Cardiac septum (tissue), 1 donor: ENCODE measurements at regions not wholly inside any gene's neighbourhood (a gene's known extent, or its start where the extent isn't known, plus 50 kb on each side); places are given as distances from the start of the nearest gene placed in this dataset.
"Not testable (repeated sequence)": the region's sequence is repeated elsewhere in the genome, so short reads cannot be mapped to it uniquely, and the experiment has no call there.

Experiments
- DNase-seq: peaks from one replicate; pipeline ENCODE4 v3.0.0-alpha.2; 2020; ENCODE audit warnings: low spot score
- intact Hi-C: fragments of 100-400 bp; cut with DNase I; formaldehyde crosslinking; loops from one replicate; pipeline ENCODE4 v1.14.0; 2022
- donor health status: DM: no; HTN: no; CAD: no.

GRCh38 chr17:74129800-74130199, 73.7 kb upstream of the RPL38 start:
- DNase-seq, intact Hi-C loops: not testable (repeated sequence)

DNA sequence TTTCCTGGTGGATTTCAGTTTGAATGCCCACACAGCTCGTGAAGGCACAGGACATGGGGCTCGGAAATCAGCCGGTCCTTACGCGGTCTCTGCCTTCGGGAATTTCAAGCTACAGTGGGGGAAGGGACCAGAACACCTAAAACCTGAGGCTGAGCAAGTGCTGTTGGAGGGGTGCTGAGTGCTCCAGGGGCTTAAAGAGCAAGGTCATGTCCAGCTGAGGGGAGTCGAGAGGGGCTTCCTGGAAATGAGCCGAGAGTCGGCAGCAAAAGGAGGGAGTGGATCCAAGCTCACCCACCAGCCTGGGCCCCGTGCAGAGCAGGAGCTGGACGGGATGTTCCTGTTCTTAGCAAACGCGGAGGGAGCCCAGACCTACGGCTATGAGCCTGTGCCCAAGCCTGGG, 73.2 kb upstream of the RPL38 start:
- no peak for DNase-seq
- intact Hi-C loops = no loop called here

DNA sequence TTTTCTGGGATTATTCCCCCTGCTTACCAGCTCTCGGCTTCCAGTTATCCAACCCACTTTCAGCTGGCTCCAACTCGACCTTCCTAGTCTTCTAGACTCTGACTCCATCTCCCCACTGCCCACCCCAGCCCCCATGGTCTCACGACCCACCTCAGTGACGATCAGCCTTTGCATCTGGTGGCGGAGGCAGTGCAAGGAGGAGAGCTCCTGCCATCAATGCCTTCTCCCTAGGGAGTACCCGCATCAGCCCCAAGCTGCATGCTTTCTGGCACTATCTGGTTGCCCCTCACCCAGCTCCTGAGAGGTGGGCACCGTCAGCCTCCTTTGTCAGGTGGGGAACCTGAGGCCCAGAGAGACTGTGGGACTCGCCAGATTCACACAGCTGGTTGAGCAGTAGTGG, 72.6 kb upstream of the RPL38 start:
- intact Hi-C loops = no loop called here
- no peak for DNase-seq

DNA sequence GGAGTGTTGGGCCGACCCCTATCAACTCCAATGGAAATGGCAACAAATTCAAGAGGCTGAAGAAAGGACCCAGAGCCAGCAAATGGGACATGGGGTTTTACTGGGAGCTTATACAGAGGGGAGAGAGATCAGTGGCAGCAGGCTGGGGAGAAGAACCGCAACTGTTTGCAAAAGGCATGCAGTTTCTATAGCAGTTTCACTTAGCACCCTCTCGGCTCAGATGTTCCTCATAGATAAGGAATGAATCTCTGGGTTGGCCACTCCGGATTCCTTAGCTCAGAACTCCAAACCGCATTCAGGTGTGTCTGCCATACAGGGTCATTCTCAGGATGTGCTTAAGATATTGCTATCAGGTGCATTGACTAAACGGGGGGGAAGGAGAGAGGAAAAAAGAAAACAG, 71.1 kb upstream of the RPL38 start:
- intact Hi-C loops = no loop called here

GRCh38 chr17:74133740-74134139, 69.7 kb upstream of the RPL38 start:
- intact Hi-C loops = no loop called here
- DNase-seq = no peak

More for the DNA sequence above, 71.1 kb upstream of the RPL38 start:
- no peak for DNase-seq

DNA sequence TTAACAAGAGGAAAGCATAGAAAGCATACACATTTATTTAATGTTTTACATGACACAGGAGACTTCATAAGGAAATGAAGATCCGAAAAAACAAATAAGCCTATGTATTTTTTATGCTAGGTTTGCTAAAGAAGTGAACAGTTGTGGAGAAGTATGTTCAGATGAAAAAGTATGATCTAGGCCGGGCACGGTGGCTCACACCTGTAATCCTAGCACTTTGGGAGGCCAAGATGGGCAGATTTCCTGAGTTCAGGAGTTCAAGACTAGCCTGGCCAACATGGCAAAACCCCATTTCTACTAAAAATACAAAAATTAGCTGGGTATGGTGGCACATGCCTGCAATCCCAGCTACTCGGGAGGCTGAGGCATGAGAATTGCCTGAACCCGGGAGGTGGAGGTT, 69.2 kb upstream of the RPL38 start:
- intact Hi-C loops, DNase-seq: not testable (repeated sequence)

- DNase-seq = no peak
- intact Hi-C loops = no loop called here
These were observed 68.5 kb upstream of the RPL38 start for GRCh38 chr17:74134991-74135390.

DNA sequence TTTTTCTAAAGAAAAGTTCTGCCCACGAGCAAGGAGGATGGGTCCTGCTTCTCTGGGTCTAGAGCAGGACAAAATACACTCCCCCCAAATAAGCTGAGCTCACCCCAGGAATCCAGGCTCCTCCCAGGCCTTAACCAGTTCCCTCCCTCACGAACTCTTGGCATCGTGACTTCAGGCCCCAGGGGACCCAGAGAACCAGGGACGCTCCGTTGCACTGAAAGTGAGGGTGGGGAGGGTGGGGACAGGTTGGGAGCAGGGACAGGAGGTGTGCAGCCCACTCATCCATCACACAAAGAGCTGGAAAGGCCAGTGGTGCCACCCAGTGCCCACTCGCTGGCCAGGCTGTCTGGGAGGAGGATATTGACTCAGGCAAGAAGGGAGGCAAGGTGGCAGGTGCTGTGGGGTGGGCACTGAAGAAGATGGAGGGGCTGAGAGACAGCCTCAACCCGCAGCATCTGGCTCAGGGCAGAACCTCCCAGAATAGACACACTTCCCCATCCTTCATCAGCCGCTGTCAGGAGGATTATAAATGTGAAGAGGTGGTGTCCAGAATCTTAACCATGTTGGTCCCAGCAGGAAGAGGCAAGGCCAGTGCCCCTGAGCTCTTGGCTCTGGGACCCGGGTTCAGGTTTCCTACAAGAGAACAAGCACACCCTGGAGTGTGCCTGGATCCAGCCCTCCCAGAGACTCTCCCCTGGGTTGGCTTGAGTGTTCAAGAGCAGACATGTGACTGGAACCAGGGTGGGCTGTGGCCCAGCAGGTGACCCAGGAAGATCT, 67.9 kb upstream of the RPL38 start:
- no peak for DNase-seq
- intact Hi-C loops = no loop called here

DNA sequence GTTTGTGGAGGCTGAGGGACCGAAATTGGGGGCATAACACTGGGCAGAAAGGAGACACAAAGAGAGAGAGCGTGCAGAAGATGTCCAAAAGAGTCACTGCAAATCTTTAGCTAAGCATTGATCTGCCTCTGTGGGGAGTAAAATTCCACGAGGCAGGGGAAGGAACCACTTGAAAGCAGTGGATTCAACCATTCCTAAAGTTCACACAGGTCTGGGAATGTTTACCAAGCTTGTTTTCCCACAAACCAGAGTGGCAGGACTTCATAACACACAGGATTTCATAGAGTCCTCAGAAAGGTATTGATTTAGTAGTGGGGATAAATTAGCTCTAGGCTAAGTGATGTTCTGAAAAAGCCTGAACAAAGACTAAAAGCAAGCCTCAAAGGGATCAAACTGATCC, 66.1 kb upstream of the RPL38 start:
- intact Hi-C loops = no loop called here
- no peak for DNase-seq

GRCh38 chr17:74139120-74139519, 64.4 kb upstream of the RPL38 start:
- intact Hi-C loops = no loop called here
- DNase-seq = no peak

- intact Hi-C loops = no loop called here
- DNase-seq = no peak
These were observed 63.2 kb upstream of the RPL38 start for GRCh38 chr17:74140282-74140681.

DNA sequence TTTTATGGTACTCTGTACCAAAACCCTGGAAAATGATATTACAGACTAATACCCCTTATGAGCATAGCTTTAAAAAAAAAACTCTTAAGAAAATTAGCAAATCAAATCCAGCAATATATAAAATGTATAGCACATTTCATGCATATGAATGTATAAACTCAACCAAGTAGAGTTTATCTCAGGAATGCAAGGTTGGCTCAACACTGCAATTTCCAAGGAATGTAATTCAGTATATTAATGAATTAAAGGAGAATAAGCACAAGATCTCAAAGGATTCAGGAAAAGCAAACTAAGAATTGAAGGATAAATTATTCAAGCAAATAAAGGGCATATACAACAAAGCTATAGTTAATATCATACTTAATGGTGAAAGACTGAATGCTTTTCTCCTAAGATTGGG, 61.9 kb upstream of the RPL38 start:
- no peak for DNase-seq
- intact Hi-C loops = no loop called here

DNA sequence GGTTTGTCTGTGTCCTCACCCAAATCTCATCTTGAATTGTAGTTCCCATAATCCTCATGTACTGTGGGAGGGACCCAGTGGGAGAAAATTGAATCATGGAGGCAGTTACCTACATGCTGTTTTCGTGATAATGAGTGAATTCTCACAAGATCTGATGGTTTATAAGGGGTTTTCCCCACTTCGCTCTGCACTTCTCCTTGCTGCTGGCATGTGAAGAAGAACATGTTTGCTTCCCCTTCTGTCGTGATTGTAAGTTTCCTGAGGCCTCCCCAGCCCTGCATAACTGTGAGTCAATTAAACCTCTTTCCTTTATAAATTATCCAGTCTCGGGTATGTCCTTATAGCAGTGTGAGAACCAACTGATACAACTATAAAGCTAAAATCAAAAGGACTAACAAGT, 60.2 kb upstream of the RPL38 start:
- intact Hi-C loops, DNase-seq: not testable (repeated sequence)

- DNase-seq = no peak
- intact Hi-C loops = no loop called here
These were observed 57.7 kb upstream of the RPL38 start for GRCh38 chr17:74145756-74146155.

DNA sequence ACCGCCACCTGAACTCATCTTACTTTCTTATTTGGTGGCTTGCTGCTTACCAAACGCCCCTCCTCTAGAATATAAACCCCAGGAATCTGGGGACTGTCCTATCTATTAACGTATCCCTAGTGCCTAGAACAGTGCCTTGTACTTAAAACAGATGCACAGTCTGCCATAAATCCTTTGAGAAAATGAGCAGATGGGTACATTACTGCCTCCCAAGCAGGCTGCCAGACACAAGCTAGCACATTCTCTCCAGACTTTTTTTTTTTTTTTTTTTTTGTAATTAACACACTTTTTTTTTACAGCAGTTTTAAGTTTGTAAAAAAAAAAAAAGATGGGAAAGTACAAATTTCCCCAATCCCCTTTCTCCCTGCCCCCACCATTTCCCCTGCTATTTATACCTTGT, 57.3 kb upstream of the RPL38 start:
- intact Hi-C loops = no loop called here
- DNase-seq = no peak

- intact Hi-C loops = no loop called here
- no peak for DNase-seq
These were observed 56.2 kb upstream of the RPL38 start for GRCh38 chr17:74147056-74147835.

- intact Hi-C loops = no loop called here
- no peak for DNase-seq
These were observed 55.5 kb upstream of the RPL38 start for GRCh38 chr17:74147966-74148365.

GRCh38 chr17:74148446-74148845, 55.0 kb upstream of the RPL38 start:
- intact Hi-C loops = no loop called here

DNA sequence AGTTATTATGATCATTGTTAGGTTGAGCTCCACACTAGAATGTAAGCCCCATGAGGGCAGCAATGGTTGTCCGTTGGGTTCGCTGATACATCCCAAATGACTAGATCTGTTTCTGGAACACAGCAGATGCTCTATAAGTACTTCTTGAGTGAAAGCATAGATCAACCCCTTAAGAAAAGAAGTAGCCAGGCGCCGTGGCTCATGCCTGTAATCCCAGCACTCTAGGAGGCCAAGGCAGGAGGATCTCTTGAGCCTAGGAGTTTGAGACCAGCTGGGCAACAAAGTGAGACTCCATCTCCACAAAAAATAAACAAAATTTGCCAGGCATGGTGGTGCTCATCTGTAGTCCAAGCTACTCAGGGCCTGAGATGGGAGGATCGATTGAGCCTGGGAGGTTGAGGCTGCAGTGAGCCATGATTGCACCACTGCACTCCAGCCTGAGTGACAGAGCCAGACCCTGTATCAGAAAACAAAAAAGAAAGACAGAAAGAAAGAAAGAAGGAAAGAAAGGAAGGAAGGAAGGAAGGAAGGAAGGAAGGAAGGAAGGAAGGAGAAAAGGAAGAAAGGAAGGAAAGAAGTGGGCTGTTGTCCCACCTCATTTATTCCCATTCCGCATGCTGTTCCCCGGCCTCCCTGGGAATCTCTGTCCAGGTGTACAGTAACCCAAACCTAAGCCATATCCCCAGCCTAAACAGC, 54.4 kb upstream of the RPL38 start:
- intact Hi-C loops = no loop called here
- no peak for DNase-seq

More at GRCh38 chr17:74148446-74148845, 55.0 kb upstream of the RPL38 start:
- DNase-seq = no peak

GRCh38 chr17:74149597-74150427, 53.7 kb upstream of the RPL38 start:
- no peak for DNase-seq
- intact Hi-C loops = no loop called here
